ENCODE measurements at regions not wholly inside any gene's neighbourhood (a gene's known extent, or its start where the extent isn't known, plus 50 kb on each side); places are given as distances from the start of the nearest gene placed in this dataset.

DNA sequence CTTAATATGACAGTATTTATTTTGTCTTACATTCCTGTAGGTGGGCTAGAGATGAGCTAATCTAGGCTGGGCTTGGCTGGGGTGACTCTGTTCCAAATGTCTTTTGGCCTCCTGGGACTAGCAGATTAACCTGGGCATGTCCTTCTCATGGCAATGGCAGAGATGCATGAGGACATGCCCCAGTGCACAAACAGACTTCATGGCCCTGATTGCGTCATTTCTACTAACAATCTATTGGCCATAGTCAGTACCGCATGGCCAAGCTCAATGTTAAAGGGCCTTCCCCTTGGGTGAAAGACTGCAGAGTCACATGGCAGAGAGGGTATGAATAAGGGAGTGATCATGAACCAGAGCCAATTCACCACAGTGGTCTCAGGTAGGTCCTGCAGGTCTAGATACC is 313.4 kb downstream of the MSX2 start:
- CTCF ChIA-PET: no interaction called here
- Histone ChIP-seq H3K9ac (no peak overlapping the region), H3K27me3 (ENCODE audit: insufficient read depth) (no peaks in the 10 kb centered on the region), H3K9me2 (no peaks in the 10 kb centered on the region), H4K20me1 (ENCODE audit: insufficient read depth) (no peaks in the 10 kb centered on the region), H3K4me3 (ENCODE audit: low read depth in 2 of 2, low read length in 1 of 2) (no peak overlapping the region), H3F3A (replicated peaks; ENCODE audit: insufficient read depth) (no peaks in the 10 kb centered on the region), H3K79me2 (ENCODE audit: insufficient read depth) (no peaks in the 10 kb centered on the region), H3K4me2 (no peak overlapping the region), H3K36me3 (replicated peaks in 1 of 2; ENCODE audit: control insufficient read depth in 1 of 2, insufficient read depth in 2 of 2, low read length in 1 of 2) (no peaks in the 10 kb centered on the region), H3K9me3 (no peaks in the 10 kb centered on the region), H3K27ac (ENCODE audit: low read depth in 2 of 2, low read length in 1 of 2) (no peak overlapping the region), H3K4me1 (ENCODE audit: control insufficient read depth in 1 of 2, insufficient read depth in 2 of 2, low read depth in 1 of 2, low read length in 1 of 2) (no peaks in the 10 kb centered on the region), H2AFZ (ENCODE audit: low read depth) (no peak overlapping the region)
- 54% methylated on average over 2 of the region's 2 CpGs for WGBS (ENCODE audit: low lambda C conversion rate)
- TF ChIP-seq, protein P1, sequence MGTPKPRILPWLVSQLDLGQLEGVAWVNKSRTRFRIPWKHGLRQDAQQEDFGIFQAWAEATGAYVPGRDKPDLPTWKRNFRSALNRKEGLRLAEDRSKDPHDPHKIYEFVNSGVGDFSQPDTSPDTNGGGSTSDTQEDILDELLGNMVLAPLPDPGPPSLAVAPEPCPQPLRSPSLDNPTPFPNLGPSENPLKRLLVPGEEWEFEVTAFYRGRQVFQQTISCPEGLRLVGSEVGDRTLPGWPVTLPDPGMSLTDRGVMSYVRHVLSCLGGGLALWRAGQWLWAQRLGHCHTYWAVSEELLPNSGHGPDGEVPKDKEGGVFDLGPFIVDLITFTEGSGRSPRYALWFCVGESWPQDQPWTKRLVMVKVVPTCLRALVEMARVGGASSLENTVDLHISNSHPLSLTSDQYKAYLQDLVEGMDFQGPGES (IDR thresholded peaks at IDR 0.05; ENCODE audit: low read depth, low read length): no peak
- DNase-seq: no peak
- POLR2A ChIA-PET: no interaction called here

DNA sequence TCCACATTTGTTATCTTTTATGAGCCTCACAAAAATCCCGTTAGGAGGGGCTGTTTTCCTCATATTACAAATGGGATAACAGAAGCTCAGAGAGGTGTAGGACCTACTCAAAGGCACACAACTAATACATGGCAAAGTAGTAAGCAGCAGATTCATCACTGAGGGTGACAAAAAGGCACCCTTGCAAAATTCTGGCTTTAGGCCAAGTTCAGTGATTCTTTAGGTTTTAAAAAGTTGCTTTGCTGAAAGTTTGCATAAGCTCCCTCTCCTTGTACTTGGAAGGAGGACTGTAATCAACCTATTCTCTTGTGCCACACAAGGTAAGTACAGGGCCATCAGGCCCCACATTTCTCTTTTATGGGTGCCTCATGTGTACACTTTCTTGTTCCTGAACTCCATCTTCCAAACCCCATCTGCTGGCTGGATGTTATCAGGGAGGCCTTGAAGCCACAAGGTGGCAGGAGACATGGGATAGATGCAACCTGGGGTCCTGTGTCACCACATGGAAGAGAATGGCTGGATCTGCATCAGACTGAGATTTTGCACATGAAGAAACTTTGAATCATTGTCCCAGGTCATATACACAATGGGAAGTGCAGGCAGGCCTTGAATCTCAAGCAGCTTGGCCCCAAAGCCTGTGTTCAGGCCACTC is 311.6 kb downstream of the MSX2 start:
- Histone ChIP-seq H3K27ac (ENCODE audit: low read depth in 2 of 2, low read length in 1 of 2) (no peak overlapping the region), H3K4me1 (ENCODE audit: control insufficient read depth in 1 of 2, insufficient read depth in 2 of 2, low read depth in 1 of 2, low read length in 1 of 2) (no peaks in the 10 kb centered on the region), H3K36me3 (replicated peaks in 1 of 2; ENCODE audit: control insufficient read depth in 1 of 2, insufficient read depth in 2 of 2, low read length in 1 of 2) (no peaks in the 10 kb centered on the region), H3K9me3 (no peaks in the 10 kb centered on the region), H2AFZ (ENCODE audit: low read depth) (no peak overlapping the region), H3K4me3 (ENCODE audit: low read depth in 2 of 2, low read length in 1 of 2) (no peak overlapping the region), H3K9ac (no peak overlapping the region), H4K20me1 (ENCODE audit: insufficient read depth) (no peaks in the 10 kb centered on the region), H3F3A (replicated peaks; ENCODE audit: insufficient read depth) (no peaks in the 10 kb centered on the region), H3K4me2 (no peak overlapping the region), H3K9me2 (no peaks in the 10 kb centered on the region), H3K27me3 (ENCODE audit: insufficient read depth) (no peaks in the 10 kb centered on the region), H3K79me2 (ENCODE audit: insufficient read depth) (no peaks in the 10 kb centered on the region)
- CTCF ChIA-PET: no interaction called here
- TF ChIP-seq, protein P2, sequence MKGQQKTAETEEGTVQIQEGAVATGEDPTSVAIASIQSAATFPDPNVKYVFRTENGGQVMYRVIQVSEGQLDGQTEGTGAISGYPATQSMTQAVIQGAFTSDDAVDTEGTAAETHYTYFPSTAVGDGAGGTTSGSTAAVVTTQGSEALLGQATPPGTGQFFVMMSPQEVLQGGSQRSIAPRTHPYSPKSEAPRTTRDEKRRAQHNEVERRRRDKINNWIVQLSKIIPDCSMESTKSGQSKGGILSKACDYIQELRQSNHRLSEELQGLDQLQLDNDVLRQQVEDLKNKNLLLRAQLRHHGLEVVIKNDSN (IDR thresholded peaks at IDR 0.05; ENCODE audit: borderline replicate concordance, low read depth): no peak
- TF ChIP-seq, protein P3, sequence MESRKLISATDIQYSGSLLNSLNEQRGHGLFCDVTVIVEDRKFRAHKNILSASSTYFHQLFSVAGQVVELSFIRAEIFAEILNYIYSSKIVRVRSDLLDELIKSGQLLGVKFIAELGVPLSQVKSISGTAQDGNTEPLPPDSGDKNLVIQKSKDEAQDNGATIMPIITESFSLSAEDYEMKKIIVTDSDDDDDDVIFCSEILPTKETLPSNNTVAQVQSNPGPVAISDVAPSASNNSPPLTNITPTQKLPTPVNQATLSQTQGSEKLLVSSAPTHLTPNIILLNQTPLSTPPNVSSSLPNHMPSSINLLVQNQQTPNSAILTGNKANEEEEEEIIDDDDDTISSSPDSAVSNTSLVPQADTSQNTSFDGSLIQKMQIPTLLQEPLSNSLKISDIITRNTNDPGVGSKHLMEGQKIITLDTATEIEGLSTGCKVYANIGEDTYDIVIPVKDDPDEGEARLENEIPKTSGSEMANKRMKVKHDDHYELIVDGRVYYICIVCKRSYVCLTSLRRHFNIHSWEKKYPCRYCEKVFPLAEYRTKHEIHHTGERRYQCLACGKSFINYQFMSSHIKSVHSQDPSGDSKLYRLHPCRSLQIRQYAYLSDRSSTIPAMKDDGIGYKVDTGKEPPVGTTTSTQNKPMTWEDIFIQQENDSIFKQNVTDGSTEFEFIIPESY (IDR thresholded peaks at IDR 0.05; ENCODE audit: borderline replicate concordance, low read depth): no peak
- TF ChIP-seq MXI1 (IDR thresholded peaks at IDR 0.05; ENCODE audit: low read depth, low read length): no peak
- no peak for TF ChIP-seq FOXJ3 (CRISPR knock-in tag; IDR thresholded peaks at IDR 0.05)
- no peak for TF ChIP-seq EZH2phosphoT487 (IDR thresholded peaks at IDR 0.05; ENCODE audit: borderline replicate concordance, low read depth)
- TF ChIP-seq RXRA (IDR thresholded peaks at IDR 0.05; ENCODE audit: borderline replicate concordance, low read depth): no peak
- TF ChIP-seq YY1 (IDR thresholded peaks at IDR 0.05; ENCODE audit: low read depth): no peak
- TF ChIP-seq, protein P4, sequence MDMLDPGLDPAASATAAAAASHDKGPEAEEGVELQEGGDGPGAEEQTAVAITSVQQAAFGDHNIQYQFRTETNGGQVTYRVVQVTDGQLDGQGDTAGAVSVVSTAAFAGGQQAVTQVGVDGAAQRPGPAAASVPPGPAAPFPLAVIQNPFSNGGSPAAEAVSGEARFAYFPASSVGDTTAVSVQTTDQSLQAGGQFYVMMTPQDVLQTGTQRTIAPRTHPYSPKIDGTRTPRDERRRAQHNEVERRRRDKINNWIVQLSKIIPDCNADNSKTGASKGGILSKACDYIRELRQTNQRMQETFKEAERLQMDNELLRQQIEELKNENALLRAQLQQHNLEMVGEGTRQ (IDR thresholded peaks at IDR 0.05; ENCODE audit: borderline replicate concordance, low read depth, low read length): no peak
- TF ChIP-seq RCOR1 (IDR thresholded peaks at IDR 0.05; ENCODE audit: low read length): no peak
- no peak for TF ChIP-seq GATA2 (CRISPR knock-in tag; IDR thresholded peaks at IDR 0.05)
- no peak for TF ChIP-seq EP300 (IDR thresholded peaks at IDR 0.05; ENCODE audit: borderline replicate concordance in 1 of 2, low read depth in 1 of 2, low read length in 1 of 2)
- TF ChIP-seq NRF1 (IDR thresholded peaks at IDR 0.05; ENCODE audit: low read depth, low read length): no peak
- TF ChIP-seq FOXM1 (IDR thresholded peaks at IDR 0.05; ENCODE audit: low read depth): no peak
- TF ChIP-seq TCF12 (IDR thresholded peaks at IDR 0.05): no peak
- no peak for TF ChIP-seq JUND (IDR thresholded peaks at IDR 0.05)
- TF ChIP-seq, protein P5, sequence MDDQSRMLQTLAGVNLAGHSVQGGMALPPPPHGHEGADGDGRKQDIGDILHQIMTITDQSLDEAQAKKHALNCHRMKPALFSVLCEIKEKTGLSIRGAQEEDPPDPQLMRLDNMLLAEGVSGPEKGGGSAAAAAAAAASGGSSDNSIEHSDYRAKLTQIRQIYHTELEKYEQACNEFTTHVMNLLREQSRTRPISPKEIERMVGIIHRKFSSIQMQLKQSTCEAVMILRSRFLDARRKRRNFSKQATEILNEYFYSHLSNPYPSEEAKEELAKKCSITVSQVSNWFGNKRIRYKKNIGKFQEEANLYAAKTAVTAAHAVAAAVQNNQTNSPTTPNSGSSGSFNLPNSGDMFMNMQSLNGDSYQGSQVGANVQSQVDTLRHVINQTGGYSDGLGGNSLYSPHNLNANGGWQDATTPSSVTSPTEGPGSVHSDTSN (IDR thresholded peaks at IDR 0.05): no peak
- no CpG with 5 or more reads among the region's 1 CpG for WGBS (ENCODE audit: low lambda C conversion rate)
- POLR2A ChIA-PET: no interaction called here
- DNase-seq: no peak

Data from SK-N-SH (cell line).